ENCODE measurements at regions not wholly inside any gene's neighbourhood (a gene's known extent, or its start where the extent isn't known, plus 50 kb on each side); places are given as distances from the start of the nearest gene placed in this dataset.
"Not testable (repeated sequence)": the region's sequence is repeated elsewhere in the genome, so short reads cannot be mapped to it uniquely, and the experiment has no call there.

- ATAC-seq (no peak), DNase-seq (no peak)
- Histone ChIP-seq H3K27me3 (no peaks in the 10 kb centered on the region), H3K27ac (no peak overlapping the region), H3K9me3 (no peaks in the 10 kb centered on the region), H3K36me3 (no peaks in the 10 kb centered on the region), H3K4me1 (no peaks in the 10 kb centered on the region), H3K4me3 (no peak overlapping the region)
- no peak for TF ChIP-seq CTCF (IDR thresholded peaks at IDR 0.05)
- intact Hi-C loops (cut with DNase I), result no loop called here
These were observed 139.1 kb downstream of the AHR start for GRCh38 chr7:17437586-17437985.

- intact Hi-C loops (cut with DNase I); H3K36me3 ChIP-seq; H3K27me3 ChIP-seq; H3K4me1 ChIP-seq; H3K4me3 ChIP-seq; DNase-seq; ATAC-seq; H3K9me3 ChIP-seq; H3K27ac ChIP-seq: not testable (repeated sequence)
These were observed 141.8 kb downstream of the AHR start for GRCh38 chr7:17440025-17440784.

- Histone ChIP-seq H3K27ac (no peak overlapping the region), H3K4me1 (no peaks in the 10 kb centered on the region), H3K9me3 (no peaks in the 10 kb centered on the region), H3K4me3 (no peak overlapping the region), H3K27me3 (no peaks in the 10 kb centered on the region), H3K36me3 (no peaks in the 10 kb centered on the region)
- no peak for TF ChIP-seq CTCF (IDR thresholded peaks at IDR 0.05)
- DNase-seq, result no peak
- no peak for ATAC-seq
- intact Hi-C loops (cut with DNase I), result no loop called here
These were observed 142.4 kb downstream of the AHR start for GRCh38 chr7:17440831-17441230.

- TF ChIP-seq CTCF (IDR thresholded peaks at IDR 0.05), result no peak
- Histone ChIP-seq H3K4me3 (no peak overlapping the region), H3K9me3 (no peaks in the 10 kb centered on the region), H3K27ac (no peak overlapping the region), H3K4me1 (no peaks in the 10 kb centered on the region), H3K36me3 (no peaks in the 10 kb centered on the region), H3K27me3 (no peaks in the 10 kb centered on the region)
- DNase-seq, result no peak
- ATAC-seq, result no peak
- intact Hi-C loops (cut with DNase I), result no loop called here
These were observed 143.1 kb downstream of the AHR start for GRCh38 chr7:17441557-17441956.

GRCh38 chr7:17444151-17444550 is 145.7 kb downstream of the AHR start:
- no peaks in the 10 kb centered on the region for H3K27me3 ChIP-seq
- H3K4me1 ChIP-seq, result no peaks in the 10 kb centered on the region
- no peak overlapping the region for H3K27ac ChIP-seq
- no peak for ATAC-seq
- intact Hi-C loops (cut with DNase I), result no loop called here
- H3K36me3 ChIP-seq, result no peaks in the 10 kb centered on the region
- DNase-seq, result no peak
- no peak for TF ChIP-seq CTCF (IDR thresholded peaks at IDR 0.05)
- peaks cover 0 to 13% of the 10 kb centered on the region in 2 donors for H3K9me3 ChIP-seq
- H3K4me3 ChIP-seq, result no peak overlapping the region

- Histone ChIP-seq H3K36me3 (no peaks in the 10 kb centered on the region), H3K27me3 (no peaks in the 10 kb centered on the region), H3K9me3 (peaks cover 0 to 14% of the 10 kb centered on the region in 2 donors), H3K4me3 (no peak overlapping the region), H3K27ac (no peak overlapping the region), H3K4me1 (no peaks in the 10 kb centered on the region)
- peak; percentile 83 for ATAC-seq
- no peak for DNase-seq
- TF ChIP-seq CTCF (IDR thresholded peaks at IDR 0.05), result no peak
- intact Hi-C loops (cut with DNase I), result no loop called here
These were observed 146.2 kb downstream of the AHR start for GRCh38 chr7:17444673-17445072.

All from left lung (tissue), 4 donors.